PFSK-1 (cell line): ENCODE measurements at regions not wholly inside any gene's neighbourhood (a gene's known extent, or its start where the extent isn't known, plus 50 kb on each side); places are given as distances from the start of the nearest gene placed in this dataset.

Source experiments
- POLR2AphosphoS5 ChIP-seq: IDR thresholded peaks from 2 replicates; pipeline ENCODE4 v1.6.1; 2012; ENCODE audit warnings: low read depth, mild to moderate bottlenecking, control low read depth, low read length, moderate library complexity
- REST ChIP-seq, 2 experiments: IDR thresholded peaks; 2 replicates each; pipeline versions ENCODE4 v1.6.1 to v1.8.0; 2011 to 2012; ENCODE audit warnings: low read depth in 2 of 2, low read length in 2 of 2, control low read depth in 1 of 2, inconsistent platforms in 1 of 2, mild to moderate bottlenecking in 1 of 2, moderate library complexity in 1 of 2; ENCODE audit not compliant: insufficient read depth in 1 of 2
- SIN3A ChIP-seq: IDR thresholded peaks from 2 replicates; pipeline ENCODE4 v1.6.1; 2012; ENCODE audit warnings: mild to moderate bottlenecking, low read length, moderate library complexity, borderline replicate concordance; ENCODE audit not compliant: insufficient read depth
- TAF1 ChIP-seq: IDR thresholded peaks from 2 replicates; pipeline ENCODE4 v1.6.1; 2012; ENCODE audit warnings: low read length, control low read depth, borderline replicate concordance; ENCODE audit not compliant: insufficient read depth

- TF ChIP-seq POLR2AphosphoS5 (no peak), REST (IDR thresholded peaks at IDR 0.05; ENCODE audit: insufficient read depth in 1 of 2, low read depth in 2 of 2, low read length in 2 of 2) (no peak), SIN3A (no peak), TAF1 (no peak)
Measured at GRCh38 chr3:147538034-147538433, 128.9 kb downstream of the ZIC1 start.
